ENCODE measurements at regions not wholly inside any gene's neighbourhood (a gene's known extent, or its start where the extent isn't known, plus 50 kb on each side); places are given as distances from the start of the nearest gene placed in this dataset.
"Not testable (repeated sequence)": the region's sequence is repeated elsewhere in the genome, so short reads cannot be mapped to it uniquely, and the experiment has no call there.

- not testable (repeated sequence) for TF ChIP-seq POLR2A, EP300 (IDR thresholded peaks at IDR 0.05)
Measured at GRCh38 chr17:20651736-20652135, 72.2 kb downstream of the CDRT15L2 start.

Data from upper lobe of left lung (tissue), 4 donors.